GM23338 (cell line): ENCODE measurements at regions not wholly inside any gene's neighbourhood (a gene's known extent, or its start where the extent isn't known, plus 50 kb on each side); places are given as distances from the start of the nearest gene placed in this dataset.

ENCODE experiments used
- ATAC-seq: fragments of 200-7000 bp; cut with Tn5 transposase; 3 replicates; pipeline ENCODE4 v1.9.1; 2020
- DNase-seq: peaks from one replicate; pipeline ENCODE4 v3.0.0-alpha.2; 2015; ENCODE audit warnings: low spot score
- H2AFZ ChIP-seq: fragments of 200-600 bp; sonication (generic); 2 replicates; pipeline ENCODE4 v1.8.0; 2016; ENCODE audit warnings: antibody characterized with exemption, mild to moderate bottlenecking, moderate library complexity
- H3F3A ChIP-seq: fragments of 200-600 bp; sonication (generic); replicated peaks from 2 replicates; pipeline ENCODE4 v1.8.0; 2017; ENCODE audit warnings: antibody characterized with exemption, mixed run types, low read depth
- H3K27ac ChIP-seq: fragments of 200-600 bp; sonication (generic); 2 replicates; pipeline ENCODE4 v1.6.1; 2016; ENCODE audit warnings: low read depth
- H3K27me3 ChIP-seq: fragments of 200-600 bp; sonication (generic); 2 replicates; pipeline ENCODE4 v1.8.0; 2016; ENCODE audit warnings: mild to moderate bottlenecking, mixed run types, moderate library complexity; ENCODE audit not compliant: insufficient read depth
- H3K36me3 ChIP-seq: fragments of 200-600 bp; sonication (generic); 2 replicates; pipeline ENCODE4 v1.8.0; 2016; ENCODE audit warnings: mild to moderate bottlenecking; ENCODE audit not compliant: insufficient read depth
- H3K4me1 ChIP-seq: fragments of 200-600 bp; sonication (generic); 2 replicates; pipeline ENCODE4 v1.8.0; 2016; ENCODE audit warnings: mild to moderate bottlenecking, moderate library complexity; ENCODE audit not compliant: insufficient read depth
- H3K4me2 ChIP-seq: fragments of 200-600 bp; sonication (generic); 2 replicates; pipeline ENCODE4 v1.7.1; 2017; ENCODE audit warnings: mixed run types
- H3K4me3 ChIP-seq: fragments of 200-600 bp; sonication (generic); 2 replicates; pipeline ENCODE4 v1.6.1; 2016; ENCODE audit warnings: mixed run types
- H3K79me2 ChIP-seq: fragments of 200-600 bp; sonication (generic); replicated peaks from 2 replicates; pipeline ENCODE4 v1.8.0; 2017; ENCODE audit warnings: mild to moderate bottlenecking; ENCODE audit not compliant: insufficient read depth
- H3K9me2 ChIP-seq: fragments of 200-600 bp; sonication (generic); 2 replicates; pipeline ENCODE4 v1.8.0; 2017; ENCODE audit not compliant: insufficient read depth
- H4K20me1 ChIP-seq: fragments of 200-600 bp; sonication (generic); replicated peaks from 2 replicates; pipeline ENCODE4 v1.8.0; 2017; ENCODE audit warnings: mild to moderate bottlenecking; ENCODE audit not compliant: insufficient read depth
- H3K27ac Mint-ChIP-seq: 2 replicates; pipeline ENCODE4 v1.8.0; 2020; ENCODE audit warnings: inconsistent platforms, mild to moderate bottlenecking, moderate library complexity, mixed read lengths
- H3K27me3 Mint-ChIP-seq: 3 replicates; pipeline ENCODE4 v1.8.0; 2022; ENCODE audit warnings: low read depth, mild to moderate bottlenecking, moderate library complexity, mixed read lengths, inconsistent platforms; ENCODE audit not compliant: insufficient read depth, poor library complexity
- H3K36me3 Mint-ChIP-seq: 3 replicates; pipeline ENCODE4 v1.8.0; 2021; ENCODE audit warnings: low read depth, mild to moderate bottlenecking, inconsistent platforms, moderate library complexity, mixed read lengths
- H3K4me1 Mint-ChIP-seq: 3 replicates; pipeline ENCODE4 v1.8.0; 2020; ENCODE audit warnings: mild to moderate bottlenecking, inconsistent platforms, mixed read lengths
- H3K4me3 Mint-ChIP-seq: 3 replicates; pipeline ENCODE4 v1.8.0; 2021; ENCODE audit warnings: moderate library complexity, mild to moderate bottlenecking, inconsistent platforms, mixed read lengths
- H3K9me3 Mint-ChIP-seq: 3 replicates; pipeline ENCODE4 v1.8.0; 2020; ENCODE audit warnings: moderate library complexity, mild to moderate bottlenecking, inconsistent platforms, mixed read lengths
- CREB1 ChIP-seq: fragments of 250-450 bp; sonication (Bioruptor Pico); IDR thresholded peaks from 2 replicates; pipeline ENCODE4 v1.5.0; 2020; ENCODE audit warnings: low read depth, mild to moderate bottlenecking, moderate library complexity
- EZH2 ChIP-seq: fragments of 200-600 bp; sonication (generic); IDR thresholded peaks from one replicate; pipeline ENCODE4 v1.8.0; 2017; ENCODE audit warnings: antibody characterized with exemption, mild to moderate bottlenecking, low read depth; ENCODE audit not compliant: unreplicated experiment
- EZH2phosphoT487 ChIP-seq: fragments of 200-600 bp; sonication (generic); IDR thresholded peaks from one replicate; pipeline ENCODE4 v1.8.1; 2018; ENCODE audit warnings: antibody characterized with exemption; ENCODE audit not compliant: unreplicated experiment
- JUNB ChIP-seq: IDR thresholded peaks from one replicate; pipeline ENCODE4 v1.6.1; 2016; ENCODE audit warnings: antibody characterized with exemption; ENCODE audit not compliant: unreplicated experiment
- NANOG ChIP-seq: IDR thresholded peaks from 2 replicates; pipeline ENCODE4 v1.6.1; 2016; ENCODE audit warnings: antibody characterized with exemption, borderline replicate concordance
- POLR2AphosphoS5 ChIP-seq: IDR thresholded peaks from 2 replicates; pipeline ENCODE4 v1.6.1; 2016; ENCODE audit warnings: antibody characterized with exemption, low read depth
- STAT1 ChIP-seq: IDR thresholded peaks from one replicate; pipeline ENCODE4 v1.6.1; 2016; ENCODE audit warnings: antibody characterized with exemption; ENCODE audit not compliant: unreplicated experiment
- ZNF114 ChIP-seq: fragments of 250-450 bp; sonication (Bioruptor Pico); IDR thresholded peaks from 2 replicates; pipeline ENCODE4 v1.5.0; 2020; ENCODE audit warnings: mild to moderate bottlenecking, moderate library complexity
- ZNF331 ChIP-seq: fragments of 250-450 bp; sonication (Bioruptor Pico); IDR thresholded peaks from 2 replicates; pipeline ENCODE4 v1.5.0; 2020; ENCODE audit warnings: low read depth, mild to moderate bottlenecking, moderate library complexity
- TF ChIP-seq, protein P1 (sequence below): IDR thresholded peaks from one replicate; pipeline ENCODE4 v1.6.1; 2018; ENCODE audit warnings: antibody characterized with exemption; ENCODE audit not compliant: unreplicated experiment
- TF ChIP-seq, protein P2 (sequence below), 2 experiments: fragments of 200-600 bp in 1 of 2; sonication (generic) in 1 of 2; conservative IDR thresholded peaks; 2 replicates each; pipeline versions ENCODE4 v1.5.1 to v1.6.1; 2016 to 2017; ENCODE audit warnings: antibody characterized with exemption in 2 of 2, low read depth in 2 of 2, mild to moderate bottlenecking in 2 of 2, moderate library complexity in 1 of 2
- TF ChIP-seq, protein P3 (sequence below): IDR thresholded peaks from 2 replicates; pipeline ENCODE4 v1.6.1; 2016; ENCODE audit warnings: antibody characterized with exemption
- TF ChIP-seq, protein P4 (sequence below): fragments of 250-450 bp; sonication (Bioruptor Pico); IDR thresholded peaks from 2 replicates; pipeline ENCODE4 v1.5.0; 2020; ENCODE audit warnings: mild to moderate bottlenecking, moderate library complexity

DNA sequence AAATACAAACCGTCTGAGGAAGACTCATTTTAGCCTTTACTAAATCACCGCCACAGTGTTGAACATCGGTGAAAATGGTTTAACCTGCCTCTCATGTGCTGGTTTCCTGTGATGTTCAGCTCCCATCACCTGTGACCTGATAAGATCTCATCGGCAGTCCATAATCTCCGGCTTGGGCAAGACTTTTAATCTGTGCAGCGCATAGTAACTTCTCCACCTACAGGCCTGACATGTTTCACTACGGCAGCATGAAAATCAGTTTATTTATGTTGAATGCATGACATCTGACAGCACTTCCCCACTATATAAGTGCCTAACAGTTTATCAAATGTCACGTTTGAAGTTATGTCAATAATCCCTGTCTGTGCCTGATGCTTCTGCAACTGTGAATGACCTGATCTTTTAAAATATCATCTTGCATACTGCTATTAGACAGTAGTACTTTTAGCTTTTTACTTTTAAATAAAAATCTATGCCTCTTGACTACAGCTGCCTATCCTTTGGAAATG is 1919.8 kb upstream of the AGA start:
- TF ChIP-seq ZNF114 (no peak), EZH2 (no peak), EZH2phosphoT487 (no peak), POLR2AphosphoS5 (no peak), ZNF331 (CRISPR knock-in tag) (no peak), JUNB (no peak), NANOG (no peak), STAT1 (no peak), CREB1 (CRISPR knock-in tag) (no peak)
- TF ChIP-seq, protein P1, sequence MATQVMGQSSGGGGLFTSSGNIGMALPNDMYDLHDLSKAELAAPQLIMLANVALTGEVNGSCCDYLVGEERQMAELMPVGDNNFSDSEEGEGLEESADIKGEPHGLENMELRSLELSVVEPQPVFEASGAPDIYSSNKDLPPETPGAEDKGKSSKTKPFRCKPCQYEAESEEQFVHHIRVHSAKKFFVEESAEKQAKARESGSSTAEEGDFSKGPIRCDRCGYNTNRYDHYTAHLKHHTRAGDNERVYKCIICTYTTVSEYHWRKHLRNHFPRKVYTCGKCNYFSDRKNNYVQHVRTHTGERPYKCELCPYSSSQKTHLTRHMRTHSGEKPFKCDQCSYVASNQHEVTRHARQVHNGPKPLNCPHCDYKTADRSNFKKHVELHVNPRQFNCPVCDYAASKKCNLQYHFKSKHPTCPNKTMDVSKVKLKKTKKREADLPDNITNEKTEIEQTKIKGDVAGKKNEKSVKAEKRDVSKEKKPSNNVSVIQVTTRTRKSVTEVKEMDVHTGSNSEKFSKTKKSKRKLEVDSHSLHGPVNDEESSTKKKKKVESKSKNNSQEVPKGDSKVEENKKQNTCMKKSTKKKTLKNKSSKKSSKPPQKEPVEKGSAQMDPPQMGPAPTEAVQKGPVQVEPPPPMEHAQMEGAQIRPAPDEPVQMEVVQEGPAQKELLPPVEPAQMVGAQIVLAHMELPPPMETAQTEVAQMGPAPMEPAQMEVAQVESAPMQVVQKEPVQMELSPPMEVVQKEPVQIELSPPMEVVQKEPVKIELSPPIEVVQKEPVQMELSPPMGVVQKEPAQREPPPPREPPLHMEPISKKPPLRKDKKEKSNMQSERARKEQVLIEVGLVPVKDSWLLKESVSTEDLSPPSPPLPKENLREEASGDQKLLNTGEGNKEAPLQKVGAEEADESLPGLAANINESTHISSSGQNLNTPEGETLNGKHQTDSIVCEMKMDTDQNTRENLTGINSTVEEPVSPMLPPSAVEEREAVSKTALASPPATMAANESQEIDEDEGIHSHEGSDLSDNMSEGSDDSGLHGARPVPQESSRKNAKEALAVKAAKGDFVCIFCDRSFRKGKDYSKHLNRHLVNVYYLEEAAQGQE = no peak
- TF ChIP-seq, protein P2, sequence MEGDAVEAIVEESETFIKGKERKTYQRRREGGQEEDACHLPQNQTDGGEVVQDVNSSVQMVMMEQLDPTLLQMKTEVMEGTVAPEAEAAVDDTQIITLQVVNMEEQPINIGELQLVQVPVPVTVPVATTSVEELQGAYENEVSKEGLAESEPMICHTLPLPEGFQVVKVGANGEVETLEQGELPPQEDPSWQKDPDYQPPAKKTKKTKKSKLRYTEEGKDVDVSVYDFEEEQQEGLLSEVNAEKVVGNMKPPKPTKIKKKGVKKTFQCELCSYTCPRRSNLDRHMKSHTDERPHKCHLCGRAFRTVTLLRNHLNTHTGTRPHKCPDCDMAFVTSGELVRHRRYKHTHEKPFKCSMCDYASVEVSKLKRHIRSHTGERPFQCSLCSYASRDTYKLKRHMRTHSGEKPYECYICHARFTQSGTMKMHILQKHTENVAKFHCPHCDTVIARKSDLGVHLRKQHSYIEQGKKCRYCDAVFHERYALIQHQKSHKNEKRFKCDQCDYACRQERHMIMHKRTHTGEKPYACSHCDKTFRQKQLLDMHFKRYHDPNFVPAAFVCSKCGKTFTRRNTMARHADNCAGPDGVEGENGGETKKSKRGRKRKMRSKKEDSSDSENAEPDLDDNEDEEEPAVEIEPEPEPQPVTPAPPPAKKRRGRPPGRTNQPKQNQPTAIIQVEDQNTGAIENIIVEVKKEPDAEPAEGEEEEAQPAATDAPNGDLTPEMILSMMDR (conservative IDR thresholded peaks at IDR 0.05; ENCODE audit: low read depth in 2 of 2) = no peak
- TF ChIP-seq, protein P3, sequence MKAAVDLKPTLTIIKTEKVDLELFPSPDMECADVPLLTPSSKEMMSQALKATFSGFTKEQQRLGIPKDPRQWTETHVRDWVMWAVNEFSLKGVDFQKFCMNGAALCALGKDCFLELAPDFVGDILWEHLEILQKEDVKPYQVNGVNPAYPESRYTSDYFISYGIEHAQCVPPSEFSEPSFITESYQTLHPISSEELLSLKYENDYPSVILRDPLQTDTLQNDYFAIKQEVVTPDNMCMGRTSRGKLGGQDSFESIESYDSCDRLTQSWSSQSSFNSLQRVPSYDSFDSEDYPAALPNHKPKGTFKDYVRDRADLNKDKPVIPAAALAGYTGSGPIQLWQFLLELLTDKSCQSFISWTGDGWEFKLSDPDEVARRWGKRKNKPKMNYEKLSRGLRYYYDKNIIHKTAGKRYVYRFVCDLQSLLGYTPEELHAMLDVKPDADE = no peak
- TF ChIP-seq, protein P4, sequence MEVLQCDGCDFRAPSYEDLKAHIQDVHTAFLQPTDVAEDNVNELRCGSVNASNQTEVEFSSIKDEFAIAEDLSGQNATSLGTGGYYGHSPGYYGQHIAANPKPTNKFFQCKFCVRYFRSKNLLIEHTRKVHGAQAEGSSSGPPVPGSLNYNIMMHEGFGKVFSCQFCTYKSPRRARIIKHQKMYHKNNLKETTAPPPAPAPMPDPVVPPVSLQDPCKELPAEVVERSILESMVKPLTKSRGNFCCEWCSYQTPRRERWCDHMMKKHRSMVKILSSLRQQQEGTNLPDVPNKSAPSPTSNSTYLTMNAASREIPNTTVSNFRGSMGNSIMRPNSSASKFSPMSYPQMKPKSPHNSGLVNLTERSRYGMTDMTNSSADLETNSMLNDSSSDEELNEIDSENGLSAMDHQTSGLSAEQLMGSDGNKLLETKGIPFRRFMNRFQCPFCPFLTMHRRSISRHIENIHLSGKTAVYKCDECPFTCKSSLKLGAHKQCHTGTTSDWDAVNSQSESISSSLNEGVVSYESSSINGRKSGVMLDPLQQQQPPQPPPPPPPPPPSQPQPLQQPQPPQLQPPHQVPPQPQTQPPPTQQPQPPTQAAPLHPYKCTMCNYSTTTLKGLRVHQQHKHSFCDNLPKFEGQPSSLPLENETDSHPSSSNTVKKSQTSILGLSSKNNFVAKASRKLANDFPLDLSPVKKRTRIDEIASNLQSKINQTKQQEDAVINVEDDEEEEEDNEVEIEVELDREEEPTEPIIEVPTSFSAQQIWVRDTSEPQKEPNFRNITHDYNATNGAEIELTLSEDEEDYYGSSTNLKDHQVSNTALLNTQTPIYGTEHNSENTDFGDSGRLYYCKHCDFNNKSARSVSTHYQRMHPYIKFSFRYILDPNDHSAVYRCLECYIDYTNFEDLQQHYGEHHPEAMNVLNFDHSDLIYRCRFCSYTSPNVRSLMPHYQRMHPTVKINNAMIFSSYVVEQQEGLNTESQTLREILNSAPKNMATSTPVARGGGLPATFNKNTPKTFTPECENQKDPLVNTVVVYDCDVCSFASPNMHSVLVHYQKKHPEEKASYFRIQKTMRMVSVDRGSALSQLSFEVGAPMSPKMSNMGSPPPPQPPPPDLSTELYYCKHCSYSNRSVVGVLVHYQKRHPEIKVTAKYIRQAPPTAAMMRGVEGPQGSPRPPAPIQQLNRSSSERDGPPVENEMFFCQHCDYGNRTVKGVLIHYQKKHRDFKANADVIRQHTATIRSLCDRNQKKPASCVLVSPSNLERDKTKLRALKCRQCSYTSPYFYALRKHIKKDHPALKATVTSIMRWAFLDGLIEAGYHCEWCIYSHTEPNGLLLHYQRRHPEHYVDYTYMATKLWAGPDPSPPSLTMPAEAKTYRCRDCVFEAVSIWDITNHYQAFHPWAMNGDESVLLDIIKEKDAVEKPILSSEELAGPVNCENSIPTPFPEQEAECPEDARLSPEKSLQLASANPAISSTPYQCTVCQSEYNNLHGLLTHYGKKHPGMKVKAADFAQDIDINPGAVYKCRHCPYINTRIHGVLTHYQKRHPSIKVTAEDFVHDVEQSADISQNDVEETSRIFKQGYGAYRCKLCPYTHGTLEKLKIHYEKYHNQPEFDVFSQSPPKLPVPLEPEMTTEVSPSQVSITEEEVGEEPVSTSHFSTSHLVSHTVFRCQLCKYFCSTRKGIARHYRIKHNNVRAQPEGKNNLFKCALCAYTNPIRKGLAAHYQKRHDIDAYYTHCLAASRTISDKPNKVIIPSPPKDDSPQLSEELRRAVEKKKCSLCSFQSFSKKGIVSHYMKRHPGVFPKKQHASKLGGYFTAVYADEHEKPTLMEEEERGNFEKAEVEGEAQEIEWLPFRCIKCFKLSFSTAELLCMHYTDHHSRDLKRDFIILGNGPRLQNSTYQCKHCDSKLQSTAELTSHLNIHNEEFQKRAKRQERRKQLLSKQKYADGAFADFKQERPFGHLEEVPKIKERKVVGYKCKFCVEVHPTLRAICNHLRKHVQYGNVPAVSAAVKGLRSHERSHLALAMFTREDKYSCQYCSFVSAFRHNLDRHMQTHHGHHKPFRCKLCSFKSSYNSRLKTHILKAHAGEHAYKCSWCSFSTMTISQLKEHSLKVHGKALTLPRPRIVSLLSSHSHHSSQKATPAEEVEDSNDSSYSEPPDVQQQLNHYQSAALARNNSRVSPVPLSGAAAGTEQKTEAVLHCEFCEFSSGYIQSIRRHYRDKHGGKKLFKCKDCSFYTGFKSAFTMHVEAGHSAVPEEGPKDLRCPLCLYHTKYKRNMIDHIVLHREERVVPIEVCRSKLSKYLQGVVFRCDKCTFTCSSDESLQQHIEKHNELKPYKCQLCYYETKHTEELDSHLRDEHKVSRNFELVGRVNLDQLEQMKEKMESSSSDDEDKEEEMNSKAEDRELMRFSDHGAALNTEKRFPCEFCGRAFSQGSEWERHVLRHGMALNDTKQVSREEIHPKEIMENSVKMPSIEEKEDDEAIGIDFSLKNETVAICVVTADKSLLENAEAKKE = no peak
- ATAC-seq (no peak), DNase-seq (no peak)
- peaks cover 12% of the 10 kb centered on the region; the same call in 2 of the 3 replicates for H3K36me3 Mint-ChIP-seq
- H3F3A ChIP-seq = no peaks in the 10 kb centered on the region
- H4K20me1 ChIP-seq = no peaks in the 10 kb centered on the region
- H3K9me3 Mint-ChIP-seq = no peaks in the 10 kb centered on the region
- no peak overlapping the region for H3K27ac Mint-ChIP-seq
- H3K4me1 ChIP-seq = no peaks in the 10 kb centered on the region
- no peak overlapping the region for H3K4me3 ChIP-seq
- H2AFZ ChIP-seq = no peak overlapping the region
- H3K27ac ChIP-seq = no peak overlapping the region
- H3K4me2 ChIP-seq = no peak overlapping the region
- no peaks in the 10 kb centered on the region for H3K4me1 Mint-ChIP-seq
- H3K79me2 ChIP-seq = no peaks in the 10 kb centered on the region
- no peak overlapping the region for H3K4me3 Mint-ChIP-seq
- H3K27me3 Mint-ChIP-seq = no peaks in the 10 kb centered on the region
- no peaks in the 10 kb centered on the region for H3K27me3 ChIP-seq
- H3K9me2 ChIP-seq = no peaks in the 10 kb centered on the region; the same call in 1 of the 2 replicates
- no peaks in the 10 kb centered on the region for H3K36me3 ChIP-seq
